ENCODE measurements at regions not wholly inside any gene's neighbourhood (a gene's known extent, or its start where the extent isn't known, plus 50 kb on each side); places are given as distances from the start of the nearest gene placed in this dataset.

DNA sequence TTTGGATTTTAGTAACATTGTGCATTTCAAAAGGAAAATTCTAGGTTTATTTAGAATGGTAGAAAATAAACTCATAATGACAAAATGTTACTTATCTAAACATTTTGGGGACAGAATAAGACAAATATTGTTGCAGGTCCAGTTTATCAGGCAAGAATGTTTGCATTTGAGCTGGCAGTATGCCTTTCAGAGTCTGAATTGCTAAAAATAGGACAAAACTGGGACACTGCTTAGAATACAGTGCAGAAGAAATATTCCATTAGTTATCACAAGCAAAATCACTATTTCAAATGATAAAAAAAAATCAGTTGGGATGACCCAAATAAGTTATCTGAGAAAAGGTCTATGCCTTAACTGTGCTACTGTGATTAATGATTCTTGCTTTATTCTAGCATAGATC, 870.3 kb upstream of the MIR17HG start:
- Histone ChIP-seq H3K4ac (ENCODE audit: low read depth, low read length) (no peak overlapping the region), H3K9ac (ENCODE audit: low read length) (no peak overlapping the region), H4K91ac (ENCODE audit: low read depth, low read length) (no peak overlapping the region), H3K4me1 (ENCODE audit: control insufficient read depth in 1 of 2, insufficient read depth in 2 of 2, low read length in 2 of 2) (no peaks in the 10 kb centered on the region), H2AFZ (ENCODE audit: insufficient read depth, low read length, poor library complexity) (no peak overlapping the region), H3K4me3 (ENCODE audit: low read depth, low read length) (no peak overlapping the region), H4K12ac (ENCODE audit: low read depth, low read length) (no peak overlapping the region), H2BK120ac (ENCODE audit: insufficient read depth, low read length, poor library complexity) (no peak overlapping the region), H3K27ac (ENCODE audit: low read depth, low read length) (no peak overlapping the region), H2BK12ac (ENCODE audit: low read length) (no peak overlapping the region), H3K79me2 (ENCODE audit: control insufficient read depth, insufficient read depth, low read length, poor library complexity) (no peaks in the 10 kb centered on the region), H3K9me3 (ENCODE audit: insufficient read depth, low read depth, low read length) (no peaks in the 10 kb centered on the region), H2AK5ac (ENCODE audit: low read length) (no peak overlapping the region), H3K4me2 (ENCODE audit: low read length) (no peak overlapping the region), H3K14ac (ENCODE audit: low read length) (no peak overlapping the region), H3K27me3 (ENCODE audit: insufficient read depth, low read length) (no peaks in the 10 kb centered on the region), H3K18ac (ENCODE audit: low read length) (no peak overlapping the region), H2BK5ac (ENCODE audit: low read depth, low read length, poor library complexity) (no peak overlapping the region), H4K8ac (ENCODE audit: low read depth, low read length) (no peak overlapping the region), H3K23ac (ENCODE audit: low read length) (no peak overlapping the region), H3K36me3 (ENCODE audit: control insufficient read depth in 1 of 2, insufficient read depth in 2 of 2, low read length in 2 of 2) (no peaks in the 10 kb centered on the region), H3K79me1 (ENCODE audit: low read length) (no peaks in the 10 kb centered on the region)
- no peak for DNase-seq

DNA sequence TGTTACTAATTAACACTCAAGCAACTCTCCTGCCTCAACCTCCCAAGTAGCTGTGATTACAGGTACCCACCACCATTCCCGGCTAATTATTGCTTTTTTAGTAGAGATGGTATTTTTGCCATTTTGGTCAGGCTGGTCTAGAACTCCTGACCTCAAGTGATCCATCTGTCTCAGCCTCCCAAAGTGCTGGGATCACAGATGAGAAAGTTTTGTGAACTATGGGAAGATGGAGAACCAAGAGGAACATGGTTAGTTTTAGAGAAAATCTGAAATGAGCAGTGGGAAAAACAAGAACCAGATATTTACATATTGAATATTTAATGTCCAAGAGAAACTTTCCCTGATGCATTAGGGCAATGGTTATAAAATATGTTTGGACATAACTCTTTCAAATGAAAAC, 863.6 kb upstream of the MIR17HG start:
- no peak overlapping the region for H2BK120ac ChIP-seq (ENCODE audit: insufficient read depth, low read length, poor library complexity)
- H3K23ac ChIP-seq (ENCODE audit: low read length), result no peak overlapping the region
- H3K9me3 ChIP-seq (ENCODE audit: insufficient read depth, low read depth, low read length), result no peaks in the 10 kb centered on the region
- H3K36me3 ChIP-seq (ENCODE audit: control insufficient read depth in 1 of 2, insufficient read depth in 2 of 2, low read length in 2 of 2), result no peaks in the 10 kb centered on the region
- no peaks in the 10 kb centered on the region for H3K79me2 ChIP-seq (ENCODE audit: control insufficient read depth, insufficient read depth, low read length, poor library complexity)
- H4K8ac ChIP-seq (ENCODE audit: low read depth, low read length), result no peak overlapping the region
- no peaks in the 10 kb centered on the region for H3K4me1 ChIP-seq (ENCODE audit: control insufficient read depth in 1 of 2, insufficient read depth in 2 of 2, low read length in 2 of 2)
- H3K4ac ChIP-seq (ENCODE audit: low read depth, low read length), result no peak overlapping the region
- no peak overlapping the region for H2BK12ac ChIP-seq (ENCODE audit: low read length)
- H3K18ac ChIP-seq (ENCODE audit: low read length), result no peak overlapping the region
- no peaks in the 10 kb centered on the region for H3K27me3 ChIP-seq (ENCODE audit: insufficient read depth, low read length)
- no peak overlapping the region for H3K9ac ChIP-seq (ENCODE audit: low read length)
- no peak overlapping the region for H3K4me3 ChIP-seq (ENCODE audit: low read depth, low read length)
- no peak overlapping the region for H4K12ac ChIP-seq (ENCODE audit: low read depth, low read length)
- DNase-seq, result no peak
- no peak overlapping the region for H2BK5ac ChIP-seq (ENCODE audit: low read depth, low read length, poor library complexity)
- no CpG with 5 or more reads among the region's 1 CpG for whole genome bisulfite sequencing (ENCODE audit: extremely low coverage, insufficient coverage, insufficient read length)
- no peak overlapping the region for H3K4me2 ChIP-seq (ENCODE audit: low read length)
- H3K14ac ChIP-seq (ENCODE audit: low read length), result no peak overlapping the region
- H3K27ac ChIP-seq (ENCODE audit: low read depth, low read length), result no peak overlapping the region
- H2AFZ ChIP-seq (ENCODE audit: insufficient read depth, low read length, poor library complexity), result no peak overlapping the region
- H3K79me1 ChIP-seq (ENCODE audit: low read length), result no peaks in the 10 kb centered on the region
- H4K91ac ChIP-seq (ENCODE audit: low read depth, low read length), result no peak overlapping the region
- no peak overlapping the region for H2AK5ac ChIP-seq (ENCODE audit: low read length)

DNA sequence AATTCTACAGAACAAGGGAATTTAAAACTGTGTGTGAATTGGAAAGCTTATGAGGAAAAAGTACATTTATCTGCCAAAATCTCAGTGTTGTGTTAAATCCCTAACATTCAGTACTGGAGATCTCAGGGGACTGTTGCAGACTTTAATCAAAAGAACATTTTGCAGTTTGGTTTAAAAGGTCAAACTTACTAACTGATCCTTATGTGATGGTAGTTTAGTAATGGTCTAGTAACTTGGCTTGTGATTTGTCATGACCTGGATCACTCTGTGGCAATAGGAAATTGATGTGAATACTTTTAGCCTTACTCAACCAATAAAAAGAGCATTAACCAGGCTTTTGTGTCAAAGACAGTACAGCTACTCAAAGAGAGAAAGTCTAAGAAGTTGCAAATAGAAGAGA, 862.1 kb upstream of the MIR17HG start:
- no peak overlapping the region for H4K8ac ChIP-seq (ENCODE audit: low read depth, low read length)
- no peaks in the 10 kb centered on the region for H3K79me1 ChIP-seq (ENCODE audit: low read length)
- H4K91ac ChIP-seq (ENCODE audit: low read depth, low read length), result no peak overlapping the region
- no peak overlapping the region for H3K9ac ChIP-seq (ENCODE audit: low read length)
- no peaks in the 10 kb centered on the region for H3K4me1 ChIP-seq (ENCODE audit: control insufficient read depth in 1 of 2, insufficient read depth in 2 of 2, low read length in 2 of 2)
- H2BK5ac ChIP-seq (ENCODE audit: low read depth, low read length, poor library complexity), result no peak overlapping the region
- H3K79me2 ChIP-seq (ENCODE audit: control insufficient read depth, insufficient read depth, low read length, poor library complexity), result no peaks in the 10 kb centered on the region
- no peak overlapping the region for H2AFZ ChIP-seq (ENCODE audit: insufficient read depth, low read length, poor library complexity)
- no peak overlapping the region for H3K4me3 ChIP-seq (ENCODE audit: low read depth, low read length)
- H3K27me3 ChIP-seq (ENCODE audit: insufficient read depth, low read length), result no peaks in the 10 kb centered on the region
- H3K4ac ChIP-seq (ENCODE audit: low read depth, low read length), result no peak overlapping the region
- H3K36me3 ChIP-seq (ENCODE audit: control insufficient read depth in 1 of 2, insufficient read depth in 2 of 2, low read length in 2 of 2), result no peaks in the 10 kb centered on the region
- H2AK5ac ChIP-seq (ENCODE audit: low read length), result no peak overlapping the region
- no peak overlapping the region for H3K18ac ChIP-seq (ENCODE audit: low read length)
- H3K4me2 ChIP-seq (ENCODE audit: low read length), result no peak overlapping the region
- DNase-seq, result no peak
- H3K27ac ChIP-seq (ENCODE audit: low read depth, low read length), result no peak overlapping the region
- H4K12ac ChIP-seq (ENCODE audit: low read depth, low read length), result no peak overlapping the region
- no peak overlapping the region for H2BK12ac ChIP-seq (ENCODE audit: low read length)
- no peak overlapping the region for H2BK120ac ChIP-seq (ENCODE audit: insufficient read depth, low read length, poor library complexity)
- H3K14ac ChIP-seq (ENCODE audit: low read length), result no peak overlapping the region
- H3K9me3 ChIP-seq (ENCODE audit: insufficient read depth, low read depth, low read length), result no peaks in the 10 kb centered on the region
- no peak overlapping the region for H3K23ac ChIP-seq (ENCODE audit: low read length)

DNA sequence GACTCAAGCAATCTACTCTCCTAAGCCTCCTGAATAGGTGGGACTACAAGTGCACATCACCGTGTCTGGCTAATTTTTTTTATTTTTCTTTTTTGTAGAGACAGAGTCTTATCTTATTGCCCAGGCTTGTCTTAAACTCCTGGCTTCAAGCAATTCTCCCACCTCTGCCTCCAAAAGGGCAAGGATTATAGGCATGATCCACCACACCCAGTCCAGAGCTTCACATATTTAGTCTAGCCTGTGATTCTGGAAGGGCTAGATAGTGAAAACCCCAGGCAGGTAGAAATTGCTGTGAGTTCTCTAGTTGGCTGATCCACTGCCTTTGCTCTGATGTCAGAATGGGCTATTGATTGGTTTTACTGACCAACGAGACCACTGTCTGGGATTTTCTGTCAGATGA, 854.6 kb upstream of the MIR17HG start:
- Histone ChIP-seq H3K4me3 (ENCODE audit: low read depth, low read length) (no peak overlapping the region), H3K18ac (ENCODE audit: low read length) (no peak overlapping the region), H3K27ac (ENCODE audit: low read depth, low read length) (no peak overlapping the region), H4K12ac (ENCODE audit: low read depth, low read length) (no peak overlapping the region), H4K8ac (ENCODE audit: low read depth, low read length) (no peak overlapping the region), H2AK5ac (ENCODE audit: low read length) (no peak overlapping the region), H3K79me2 (ENCODE audit: control insufficient read depth, insufficient read depth, low read length, poor library complexity) (no peaks in the 10 kb centered on the region), H3K4ac (ENCODE audit: low read depth, low read length) (no peak overlapping the region), H2BK12ac (ENCODE audit: low read length) (no peak overlapping the region), H3K36me3 (ENCODE audit: control insufficient read depth in 1 of 2, insufficient read depth in 2 of 2, low read length in 2 of 2) (no peaks in the 10 kb centered on the region), H2AFZ (ENCODE audit: insufficient read depth, low read length, poor library complexity) (no peak overlapping the region), H3K79me1 (ENCODE audit: low read length) (no peaks in the 10 kb centered on the region), H3K4me1 (ENCODE audit: control insufficient read depth in 1 of 2, insufficient read depth in 2 of 2, low read length in 2 of 2) (no peaks in the 10 kb centered on the region), H2BK5ac (ENCODE audit: low read depth, low read length, poor library complexity) (no peak overlapping the region), H3K14ac (ENCODE audit: low read length) (no peak overlapping the region), H3K23ac (ENCODE audit: low read length) (no peak overlapping the region), H3K9ac (ENCODE audit: low read length) (no peak overlapping the region), H3K4me2 (ENCODE audit: low read length) (no peak overlapping the region), H3K27me3 (ENCODE audit: insufficient read depth, low read length) (no peaks in the 10 kb centered on the region), H2BK120ac (ENCODE audit: insufficient read depth, low read length, poor library complexity) (no peak overlapping the region), H4K91ac (ENCODE audit: low read depth, low read length) (no peak overlapping the region), H3K9me3 (ENCODE audit: insufficient read depth, low read depth, low read length) (no peaks in the 10 kb centered on the region)
- WGBS (ENCODE audit: extremely low coverage, insufficient coverage, insufficient read length), result no CpG with 5 or more reads among the region's 2 CpGs
- DNase-seq, result no peak

DNA sequence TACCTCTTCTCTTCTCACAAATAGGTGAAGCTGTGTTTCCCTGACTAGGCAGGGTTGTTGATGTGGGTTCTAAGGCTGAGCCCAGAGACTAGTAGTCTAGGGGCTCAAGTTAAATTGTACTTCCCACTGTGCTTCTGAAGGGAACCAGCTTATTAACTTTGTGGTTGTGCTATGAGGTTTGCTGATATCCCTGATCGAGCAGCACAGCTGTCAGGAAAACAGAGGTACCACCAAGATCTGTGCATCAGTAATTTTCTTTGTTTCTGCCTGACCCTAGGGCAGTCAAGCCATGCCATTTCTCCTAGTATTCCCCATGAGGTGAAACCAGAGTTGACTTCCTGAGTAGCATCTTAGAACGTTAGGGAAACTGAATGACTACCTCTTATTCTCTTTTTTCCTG, 853.8 kb upstream of the MIR17HG start:
- H3K9ac ChIP-seq (ENCODE audit: low read length), result no peak overlapping the region
- no peaks in the 10 kb centered on the region for H3K79me1 ChIP-seq (ENCODE audit: low read length)
- H2BK5ac ChIP-seq (ENCODE audit: low read depth, low read length, poor library complexity), result no peak overlapping the region
- no peak overlapping the region for H2BK12ac ChIP-seq (ENCODE audit: low read length)
- no peaks in the 10 kb centered on the region for H3K9me3 ChIP-seq (ENCODE audit: insufficient read depth, low read depth, low read length)
- DNase-seq, result no peak
- no peak overlapping the region for H2AK5ac ChIP-seq (ENCODE audit: low read length)
- no peak overlapping the region for H3K4ac ChIP-seq (ENCODE audit: low read depth, low read length)
- H3K27ac ChIP-seq (ENCODE audit: low read depth, low read length), result no peak overlapping the region
- H2AFZ ChIP-seq (ENCODE audit: insufficient read depth, low read length, poor library complexity), result no peak overlapping the region
- H3K18ac ChIP-seq (ENCODE audit: low read length), result no peak overlapping the region
- no peak overlapping the region for H3K4me3 ChIP-seq (ENCODE audit: low read depth, low read length)
- H3K14ac ChIP-seq (ENCODE audit: low read length), result no peak overlapping the region
- H3K27me3 ChIP-seq (ENCODE audit: insufficient read depth, low read length), result no peaks in the 10 kb centered on the region
- H3K79me2 ChIP-seq (ENCODE audit: control insufficient read depth, insufficient read depth, low read length, poor library complexity), result no peaks in the 10 kb centered on the region
- no peak overlapping the region for H4K8ac ChIP-seq (ENCODE audit: low read depth, low read length)
- H3K4me2 ChIP-seq (ENCODE audit: low read length), result no peak overlapping the region
- no peak overlapping the region for H2BK120ac ChIP-seq (ENCODE audit: insufficient read depth, low read length, poor library complexity)
- no CpG with 5 or more reads among the region's 2 CpGs for WGBS (ENCODE audit: extremely low coverage, insufficient coverage, insufficient read length)
- H3K4me1 ChIP-seq (ENCODE audit: control insufficient read depth in 1 of 2, insufficient read depth in 2 of 2, low read length in 2 of 2), result no peaks in the 10 kb centered on the region
- no peak overlapping the region for H4K12ac ChIP-seq (ENCODE audit: low read depth, low read length)
- H3K23ac ChIP-seq (ENCODE audit: low read length), result no peak overlapping the region
- H4K91ac ChIP-seq (ENCODE audit: low read depth, low read length), result no peak overlapping the region
- H3K36me3 ChIP-seq (ENCODE audit: control insufficient read depth in 1 of 2, insufficient read depth in 2 of 2, low read length in 2 of 2), result no peaks in the 10 kb centered on the region

Measured in trophoblast cell (in vitro differentiated cells and primary cell).